Peyer's patch (tissue), 4 donors: ENCODE measurements at regions not wholly inside any gene's neighbourhood (a gene's known extent, or its start where the extent isn't known, plus 50 kb on each side); places are given as distances from the start of the nearest gene placed in this dataset.

Source experiments
- CTCF ChIP-seq, 6 experiments: fragments of 450-650 bp in 4 of 6; fragments of 200-600 bp in 2 of 6; sonication (generic) in 1 of 6; IDR thresholded peaks; one replicate each; pipeline ENCODE4 v1.5.1; 2017 to 2019; ENCODE audit warnings: antibody characterized with exemption in 6 of 6, mild to moderate bottlenecking in 3 of 6, moderate library complexity in 1 of 6
- POLR2A ChIP-seq, 2 donors: fragments of 450-650 bp; IDR thresholded peaks; one replicate each; pipeline ENCODE4 v1.5.1; 2017; ENCODE audit warnings: antibody characterized with exemption in 2 of 2, mild to moderate bottlenecking in 2 of 2, moderate library complexity in 2 of 2

- TF ChIP-seq CTCF (IDR thresholded peaks at IDR 0.05) (no peak), POLR2A (IDR thresholded peaks at IDR 0.05) (no peak)
These were observed 198.1 kb upstream of the NRSN1 start for GRCh38 chr6:23927935-23928334.
